ENCODE measurements at regions not wholly inside any gene's neighbourhood (a gene's known extent, or its start where the extent isn't known, plus 50 kb on each side); places are given as distances from the start of the nearest gene placed in this dataset.

DNA sequence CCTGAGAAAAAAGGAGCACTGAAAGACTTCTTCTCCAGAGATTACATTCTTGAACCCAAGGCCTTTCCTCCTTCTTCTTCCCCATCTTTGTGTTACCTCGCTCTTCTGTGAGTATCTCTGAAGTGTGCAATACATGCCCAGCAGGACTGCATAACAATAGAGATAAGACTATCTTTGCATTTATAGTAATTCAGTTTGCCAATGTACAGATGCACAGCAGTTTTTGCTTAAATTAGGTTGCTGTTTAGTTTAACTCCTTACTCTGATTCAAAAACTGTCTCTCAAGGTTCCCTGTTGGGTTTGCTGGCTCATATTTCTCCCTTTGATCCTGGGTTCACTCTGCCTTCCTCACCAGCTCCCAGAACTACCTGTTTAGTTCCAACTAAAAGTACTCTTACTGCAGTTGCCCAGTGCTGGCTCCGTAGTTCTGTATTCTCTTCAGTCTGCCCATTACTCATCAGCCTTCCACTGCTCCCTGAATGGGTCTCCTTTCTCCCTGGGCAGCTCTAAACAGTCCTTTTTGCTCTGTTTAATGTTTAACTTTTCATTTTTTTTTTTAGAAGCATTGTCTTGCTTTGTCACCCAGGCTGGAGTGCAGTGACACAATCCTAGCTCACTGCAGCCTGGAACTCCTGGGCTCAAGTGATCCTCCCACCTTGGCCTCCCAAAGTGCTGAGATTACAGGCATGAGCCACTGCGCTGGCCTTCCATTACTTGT is 180.6 kb upstream of the CAND1 start:
- TF ChIP-seq CTCF (IDR thresholded peaks at IDR 0.05): no peak
- TF ChIP-seq POLR2A (IDR thresholded peaks at IDR 0.05): no peak
